AG09309 (cell line): ENCODE measurements at regions not wholly inside any gene's neighbourhood (a gene's known extent, or its start where the extent isn't known, plus 50 kb on each side); places are given as distances from the start of the nearest gene placed in this dataset.

Experiments used
- DNase-seq: peaks from one replicate; pipeline ENCODE4 v3.0.0-alpha.2; 2010; ENCODE audit warnings: low read depth
- H3K4me3 ChIP-seq: 2 replicates; pipeline ENCODE4 v1.5.1; 2011; ENCODE audit warnings: mild to moderate bottlenecking, low read depth, low read length, moderate library complexity; ENCODE audit not compliant: control insufficient read depth
- CTCF ChIP-seq: IDR thresholded peaks from 2 replicates; pipeline ENCODE4 v1.5.1; 2011; ENCODE audit warnings: mild to moderate bottlenecking, low read depth, low read length, inconsistent platforms; ENCODE audit not compliant: insufficient read depth, control insufficient read depth; ENCODE audit errors: missing control alignments

- no peak for TF ChIP-seq CTCF
- DNase-seq, result no peak
- H3K4me3 ChIP-seq, result no peak overlapping the region
Measured at GRCh38 chr14:61226015-61226654, 55.0 kb downstream of the TMEM30B start.

GRCh38 chr14:61225344-61225743 lies 55.8 kb downstream of the TMEM30B start:
- H3K4me3 ChIP-seq, result no peak overlapping the region
- no peak for TF ChIP-seq CTCF
- no peak for DNase-seq

- no peak overlapping the region for H3K4me3 ChIP-seq
- DNase-seq, result no peak
- TF ChIP-seq CTCF, result no peak
Measured at GRCh38 chr14:61223552-61223951, 57.6 kb downstream of the TMEM30B start.

GRCh38 chr14:61222388-61222787 lies 58.8 kb downstream of the TMEM30B start:
- DNase-seq, result no peak
- no peak overlapping the region for H3K4me3 ChIP-seq
- no peak for TF ChIP-seq CTCF

- no peak overlapping the region for H3K4me3 ChIP-seq
- TF ChIP-seq CTCF, result no peak
- no peak for DNase-seq
Measured at GRCh38 chr14:61221906-61222305, 59.2 kb downstream of the TMEM30B start.

GRCh38 chr14:61219673-61220072 lies 61.5 kb downstream of the TMEM30B start:
- no peak for DNase-seq
- H3K4me3 ChIP-seq, result no peak overlapping the region
- TF ChIP-seq CTCF, result no peak

- no peak overlapping the region for H3K4me3 ChIP-seq
- no peak for DNase-seq
- TF ChIP-seq CTCF, result no peak
Measured at GRCh38 chr14:61219256-61219655, 61.9 kb downstream of the TMEM30B start.
